Umbilical cord (tissue), 1 donor: ENCODE measurements at regions not wholly inside any gene's neighbourhood (a gene's known extent, or its start where the extent isn't known, plus 50 kb on each side); places are given as distances from the start of the nearest gene placed in this dataset.
"Not testable (repeated sequence)": the region's sequence is repeated elsewhere in the genome, so short reads cannot be mapped to it uniquely, and the experiment has no call there.

Experiments
- DNase-seq: peaks from one replicate; pipeline ENCODE4 v3.0.0-alpha.2; 2015; ENCODE audit warnings: low spot score

DNA sequence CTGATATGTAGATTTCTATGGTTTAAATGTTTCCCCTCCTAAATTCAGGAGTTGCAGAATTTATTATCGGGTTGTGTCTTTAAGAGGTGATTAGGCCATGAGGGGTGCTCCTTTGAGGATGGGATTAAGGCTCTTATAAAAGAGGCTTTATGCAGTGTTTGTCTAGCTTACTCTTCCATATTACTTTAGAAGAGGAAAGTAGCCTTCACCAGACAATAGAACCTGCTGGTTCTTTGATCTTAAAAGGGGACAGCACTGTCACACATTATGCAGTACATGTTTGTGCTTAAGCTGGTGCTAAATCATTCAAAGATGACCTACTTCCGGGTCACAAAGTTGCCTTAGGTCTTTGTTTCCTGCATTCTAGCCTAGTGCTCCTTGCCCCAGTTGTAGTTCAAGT is 81.0 kb downstream of the CPXCR1 start:
- DNase-seq: no peak

GRCh38 chrX:88830111-88830510 is 83.1 kb downstream of the CPXCR1 start:
- DNase-seq: no peak

DNA sequence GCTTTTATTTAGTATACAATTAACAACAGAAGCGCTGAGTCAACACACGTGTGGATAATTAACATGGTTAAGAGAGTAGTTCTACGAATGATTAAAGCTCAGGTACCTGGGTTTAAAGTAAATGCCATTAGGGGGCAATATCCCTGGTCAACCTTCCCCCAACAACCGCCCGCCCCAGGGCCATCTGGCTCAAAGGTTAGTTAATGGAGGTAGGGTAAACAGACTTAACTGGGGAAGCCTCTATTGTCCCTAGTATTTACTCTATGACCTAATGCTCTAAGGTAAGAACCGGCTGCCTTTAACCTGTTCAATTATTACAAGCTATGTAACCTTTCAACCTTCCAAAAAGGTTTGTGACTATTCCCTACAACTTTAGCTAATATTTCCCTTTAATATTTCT is 90.7 kb downstream of the CPXCR1 start:
- DNase-seq: not testable (repeated sequence)

DNA sequence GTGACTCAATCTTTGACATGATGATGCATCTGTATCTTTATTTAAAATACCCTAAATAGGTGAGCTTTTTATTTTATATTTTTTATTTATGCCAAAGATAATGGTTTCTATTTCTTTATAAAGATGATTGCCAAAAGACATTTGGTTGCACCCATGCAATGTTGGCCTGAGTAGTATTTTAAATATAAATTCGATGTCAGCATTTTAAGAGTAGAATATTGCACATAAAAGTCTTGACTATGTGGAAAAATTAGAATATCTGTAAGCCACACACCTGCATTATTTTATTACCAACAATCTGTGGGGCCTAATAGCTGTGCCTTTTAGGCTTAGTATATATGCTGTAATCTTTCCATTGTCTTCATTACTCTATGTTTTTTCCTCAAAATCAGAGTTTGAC is 91.4 kb downstream of the CPXCR1 start:
- DNase-seq: no peak

- DNase-seq: peak; percentile 71
Observed at GRCh38 chrX:88843841-88844240, 96.8 kb downstream of the CPXCR1 start.

DNA sequence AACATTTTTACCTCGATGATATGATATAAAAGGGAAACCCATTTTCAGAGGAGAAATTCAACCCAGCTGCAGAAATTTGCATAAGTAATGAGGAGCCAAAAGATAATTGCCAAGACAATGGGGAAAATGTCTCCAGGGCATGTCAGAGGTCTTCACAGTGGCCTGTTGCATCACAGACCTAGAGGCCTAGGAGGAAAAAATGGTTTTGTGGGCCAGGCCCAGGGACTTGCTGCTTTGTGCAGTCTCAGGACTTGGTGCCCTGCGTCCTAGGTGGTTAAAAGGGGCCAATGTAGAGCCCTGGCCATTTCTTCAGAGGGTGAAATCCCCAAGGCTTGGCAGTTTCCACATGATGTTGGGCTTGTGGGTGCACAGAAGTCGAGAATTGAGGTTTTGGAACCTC is 106.9 kb downstream of the CPXCR1 start:
- DNase-seq: no peak

DNA sequence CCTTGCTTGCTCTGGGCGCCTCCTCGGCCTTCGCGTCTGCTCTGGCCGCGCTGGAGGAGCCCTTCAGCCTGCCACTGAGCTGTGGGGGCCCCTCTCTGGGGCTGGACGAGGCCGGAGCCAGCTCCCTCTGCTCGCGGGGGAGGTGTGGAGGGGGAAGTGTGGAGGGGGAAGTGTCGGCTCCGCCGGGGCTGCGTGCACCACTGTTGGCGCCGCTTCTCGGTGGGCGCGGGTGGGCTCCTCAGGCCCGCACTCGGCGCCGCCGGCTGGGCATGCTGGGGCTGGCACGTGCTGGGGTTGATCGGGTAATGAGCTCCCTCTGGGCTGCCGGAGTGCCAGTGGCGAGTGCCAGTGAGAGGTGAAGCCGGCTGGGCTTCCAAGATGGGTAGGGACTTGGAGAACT is 116.7 kb downstream of the CPXCR1 start:
- no peak for DNase-seq

DNA sequence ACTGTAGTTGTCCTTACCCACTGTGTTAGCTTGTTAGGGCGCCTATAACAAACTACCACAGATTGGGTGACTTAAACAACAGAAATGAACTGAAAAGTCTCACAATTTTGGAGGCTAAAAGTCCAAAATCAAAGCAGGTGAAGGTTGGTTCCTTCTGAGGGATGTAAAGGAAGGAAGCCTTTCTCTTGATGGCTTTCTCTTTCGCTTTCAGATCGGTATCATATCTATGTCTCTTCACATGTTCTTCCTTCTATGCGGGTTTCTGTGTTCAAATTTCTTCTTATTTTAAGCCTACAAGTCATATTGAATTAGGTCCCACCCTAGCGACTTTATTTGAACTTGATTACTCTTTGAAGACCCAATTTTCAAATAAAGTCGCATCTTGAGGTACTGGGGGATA is 118.6 kb downstream of the CPXCR1 start:
- DNase-seq: no peak

- DNase-seq: no peak
Observed at GRCh38 chrX:88881536-88881935, 134.5 kb downstream of the CPXCR1 start.

DNA sequence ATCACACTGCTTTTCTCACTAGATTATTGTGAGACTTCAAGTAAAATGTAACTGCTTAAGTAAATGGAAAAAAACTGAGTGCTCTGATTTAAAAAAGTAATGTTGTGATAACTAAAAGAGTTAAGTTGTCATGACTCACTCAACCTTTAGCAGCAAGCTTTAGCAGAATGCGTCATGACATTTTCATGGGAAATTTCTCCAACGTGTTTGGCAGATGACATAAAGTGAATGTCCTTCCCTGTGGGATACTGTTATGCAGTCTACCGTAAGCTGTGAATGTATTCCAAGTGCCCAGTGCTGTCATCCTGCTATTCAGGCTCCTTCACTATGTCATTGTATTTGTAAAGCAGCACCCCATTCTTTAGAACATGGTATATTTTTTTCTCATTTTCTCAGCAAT is 136.2 kb downstream of the CPXCR1 start:
- peak; percentile 74 for DNase-seq

GRCh38 chrX:88886908-88887307 is 139.9 kb downstream of the CPXCR1 start:
- no peak for DNase-seq

- no peak for DNase-seq
Observed at GRCh38 chrX:88903989-88904718, 157.1 kb downstream of the CPXCR1 start.

GRCh38 chrX:88908056-88908455 is 161.0 kb downstream of the CPXCR1 start:
- DNase-seq: no peak

GRCh38 chrX:88937616-88938015 is 190.6 kb downstream of the CPXCR1 start:
- DNase-seq: no peak

DNA sequence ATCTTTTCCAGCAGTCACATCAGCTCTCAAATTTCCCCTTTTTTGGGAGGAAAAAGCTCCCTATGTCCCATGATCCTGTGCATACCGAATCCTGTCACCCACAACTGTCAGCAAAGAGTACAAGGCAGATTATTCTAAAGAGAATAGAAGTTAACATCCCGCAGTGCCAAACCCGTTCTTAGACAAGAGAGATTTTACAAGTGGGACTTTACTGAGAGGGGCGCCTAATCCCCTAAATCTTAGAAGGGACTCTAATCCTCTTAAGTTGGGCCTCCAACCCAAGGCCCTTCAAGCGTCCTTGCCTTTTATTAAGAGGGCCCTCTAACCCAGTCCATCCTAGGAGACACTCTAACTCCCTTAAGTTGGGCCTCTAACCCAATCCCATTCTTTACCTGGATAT is 193.9 kb downstream of the CPXCR1 start:
- no peak for DNase-seq

- no peak for DNase-seq
Observed at GRCh38 chrX:88944661-88945060, 197.6 kb downstream of the CPXCR1 start.

DNA sequence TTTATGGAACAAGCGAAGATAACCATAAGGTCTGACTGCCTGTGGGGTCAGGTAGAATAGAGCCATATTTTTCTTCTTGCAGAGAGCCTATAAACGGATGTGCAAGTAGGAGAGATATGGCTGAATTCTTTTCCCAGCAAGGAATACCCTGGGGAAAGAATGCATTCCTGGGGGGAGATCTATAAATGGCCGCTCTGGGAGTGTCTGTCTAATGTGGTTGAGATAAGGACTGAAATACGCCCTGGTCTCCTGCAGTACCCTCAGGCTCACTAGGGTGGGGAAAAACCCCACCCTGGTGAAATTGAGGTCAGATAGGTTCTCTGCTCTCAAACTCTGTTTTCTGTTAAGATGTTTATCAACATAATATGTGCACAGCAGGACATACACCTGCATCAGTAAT is 209.0 kb downstream of the CPXCR1 start:
- DNase-seq: not testable (repeated sequence)

- no peak for DNase-seq
Observed at GRCh38 chrX:88977835-88978234, 230.8 kb downstream of the CPXCR1 start.

DNA sequence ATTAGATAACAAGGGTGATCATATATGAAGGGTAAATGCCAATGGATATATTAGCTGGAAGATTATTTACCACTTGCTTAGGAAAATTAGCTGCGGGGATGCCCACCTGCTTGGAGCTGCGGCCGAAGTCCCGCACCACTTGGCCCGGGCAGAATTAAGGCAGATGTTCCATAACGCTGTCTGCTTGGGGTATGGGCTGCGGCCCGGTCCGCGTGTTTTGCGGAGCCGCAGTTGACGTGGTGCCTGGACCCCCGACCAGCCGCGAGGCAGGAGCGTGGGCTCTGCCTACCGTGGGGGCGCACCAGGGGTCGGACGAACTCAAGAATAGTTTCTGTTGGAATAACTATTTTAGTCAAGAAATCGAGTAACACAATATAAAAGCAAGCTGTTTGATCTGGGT is 235.2 kb downstream of the CPXCR1 start:
- DNase-seq: no peak

DNA sequence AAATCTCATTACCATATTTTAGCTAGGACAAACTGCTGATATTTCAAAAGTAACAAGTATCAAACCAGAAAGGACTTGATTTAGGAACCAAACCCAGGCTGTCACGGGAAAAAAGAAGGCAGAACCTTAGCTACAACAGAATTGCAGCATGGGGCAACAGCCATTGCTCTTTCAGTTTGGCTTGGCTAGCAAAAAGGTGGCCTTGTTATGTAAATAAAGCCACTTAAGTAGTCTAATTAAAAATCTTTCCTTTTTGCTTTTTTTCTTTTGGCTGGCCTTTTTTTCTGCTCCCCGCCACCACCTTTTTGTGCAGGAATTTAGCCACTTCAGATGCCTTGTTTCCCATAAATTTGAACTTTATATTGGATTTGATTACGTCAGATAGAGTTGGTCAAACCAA is 235.9 kb downstream of the CPXCR1 start:
- no peak for DNase-seq

DNA sequence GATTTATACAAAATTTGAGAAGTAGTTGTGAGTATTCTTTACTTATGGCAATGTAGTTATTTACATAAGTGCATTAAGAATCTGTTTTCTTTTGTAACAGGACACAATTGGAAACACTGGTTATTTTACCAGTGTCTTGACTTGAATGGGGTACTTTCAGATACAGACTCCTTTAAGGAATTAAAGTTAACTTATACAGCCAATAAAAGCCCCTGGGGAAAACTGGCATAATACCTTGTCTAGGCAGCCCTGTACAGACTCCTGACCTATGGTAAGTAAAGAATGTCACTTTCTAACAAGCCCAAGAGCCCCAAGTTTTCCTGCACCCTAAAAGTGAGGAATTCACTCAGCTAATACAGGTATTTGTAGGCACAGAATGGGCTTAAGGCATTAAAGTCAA is 241.8 kb downstream of the CPXCR1 start:
- no peak for DNase-seq

DNA sequence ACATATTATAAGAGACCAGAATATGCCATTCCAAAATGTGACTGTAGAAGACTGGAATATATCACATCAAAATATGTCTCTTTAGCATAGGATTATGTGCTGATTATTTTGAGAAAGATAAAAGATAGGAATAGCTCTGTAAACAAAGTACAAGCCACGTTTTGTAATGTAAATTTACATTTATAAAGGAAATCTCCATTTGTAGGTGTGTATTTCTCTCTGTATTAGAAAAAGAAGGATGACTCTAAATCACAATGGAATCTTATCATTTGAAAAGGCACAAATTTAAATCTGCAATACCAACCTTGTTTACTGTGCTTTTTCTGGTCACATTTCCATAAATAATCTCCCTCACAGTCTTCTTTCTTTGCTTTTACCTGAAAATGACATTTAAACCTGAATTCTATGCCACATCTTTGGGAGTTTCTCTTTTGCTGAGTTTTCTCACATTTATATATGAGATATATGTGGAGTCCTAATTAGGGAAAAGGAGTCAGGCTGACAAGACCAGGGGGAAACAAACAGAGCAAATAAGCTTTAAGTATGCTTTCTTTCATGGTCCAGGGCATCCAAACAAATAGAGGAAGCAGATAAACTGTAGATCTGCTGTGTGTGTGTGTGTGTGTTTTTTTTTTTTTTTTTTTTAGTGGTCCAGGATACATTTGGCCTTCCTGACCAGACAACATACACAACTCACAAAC is 244.0 kb downstream of the CPXCR1 start:
- no peak for DNase-seq

GRCh38 chrX:88991583-88992132 is 244.6 kb downstream of the CPXCR1 start:
- DNase-seq: no peak
